ENCODE measurements at regions not wholly inside any gene's neighbourhood (a gene's known extent, or its start where the extent isn't known, plus 50 kb on each side); places are given as distances from the start of the nearest gene placed in this dataset.

- Histone ChIP-seq H3K4me1 (ENCODE audit: insufficient read depth, low read length) (no peaks in the 10 kb centered on the region), H3K4me2 (ENCODE audit: low read depth, low read length) (no peak overlapping the region), H3K27ac (ENCODE audit: extremely low read length, insufficient read depth, low read length) (no peak overlapping the region), H3K36me3 (replicated peaks in 1 of 2; ENCODE audit: control insufficient read depth in 1 of 2, insufficient read depth in 2 of 2, low read length in 2 of 2) (no peaks in the 10 kb centered on the region), H2AFZ (ENCODE audit: low read length) (no peak overlapping the region), H3K4me3 (replicated peaks in 1 of 3; ENCODE audit: insufficient read depth in 1 of 3, low read depth in 2 of 3, low read length in 3 of 3) (no peak overlapping the region), H3K27me3 (ENCODE audit: control insufficient read depth in 1 of 2, insufficient read depth in 2 of 2, low read length in 2 of 2) (no peaks in the 10 kb centered on the region), H3K79me2 (ENCODE audit: insufficient read depth, low read length) (no peaks in the 10 kb centered on the region), H4K20me1 (ENCODE audit: insufficient read depth, low read length) (no peaks in the 10 kb centered on the region), H3K9ac (ENCODE audit: insufficient read depth, low read depth, low read length) (no peak overlapping the region), H3K9me3 (ENCODE audit: low read length) (no peaks in the 10 kb centered on the region)
- no TSS peak for BruUV-seq (replicated peaks)
- no peak for DNase-seq (ENCODE audit: low spot score)
- CTCF ChIA-PET (ENCODE audit: low intra/inter-chr PET ratio, low total read pairs), result no interaction called here
- no peak for TF ChIP-seq CAMTA2 (CRISPR knock-in tag; IDR thresholded peaks at IDR 0.05; ENCODE audit: borderline replicate concordance)
- TF ChIP-seq ZNF556 (CRISPR knock-in tag; IDR thresholded peaks at IDR 0.05; ENCODE audit: borderline replicate concordance), result no peak
- TF ChIP-seq NCOA2 (CRISPR knock-in tag; IDR thresholded peaks at IDR 0.05), result no peak
- TF ChIP-seq ZNF484 (CRISPR knock-in tag; IDR thresholded peaks at IDR 0.05; ENCODE audit: borderline replicate concordance, low read depth), result no peak
- no peak for TF ChIP-seq SMAD1 (CRISPR knock-in tag; IDR thresholded peaks at IDR 0.05; ENCODE audit: borderline replicate concordance, low read depth)
- no peak for TF ChIP-seq ZNF510 (CRISPR knock-in tag; IDR thresholded peaks at IDR 0.05; ENCODE audit: low read depth)
- TF ChIP-seq GPBP1L1 (CRISPR knock-in tag; IDR thresholded peaks at IDR 0.05), result no peak
- TF ChIP-seq PAWR (CRISPR knock-in tag; IDR thresholded peaks at IDR 0.05; ENCODE audit: borderline replicate concordance), result no peak
- no peak for TF ChIP-seq SMAD3 (CRISPR knock-in tag; IDR thresholded peaks at IDR 0.05)
- TF ChIP-seq TOE1 (CRISPR knock-in tag; IDR thresholded peaks at IDR 0.05), result no peak
- TF ChIP-seq ZFYVE20 (CRISPR knock-in tag; IDR thresholded peaks at IDR 0.05; ENCODE audit: borderline replicate concordance, low read depth), result no peak
- TF ChIP-seq ZBTB2 (CRISPR knock-in tag; IDR thresholded peaks at IDR 0.05; ENCODE audit: low read depth), result no peak
- no peak for TF ChIP-seq NONO (IDR thresholded peaks at IDR 0.05)
- TF ChIP-seq NONO (CRISPR knock-in tag; conservative IDR thresholded peaks at IDR 0.05), result no peak
- no peak for ATAC-seq
- in situ Hi-C loops (cut with HindIII; ENCODE audit: extremely low pct_ligation_motif_present, low pct_unique_long_range_greater_than_20kb) (no loop called here), intact Hi-C loops (cut with micrococcal nuclease; ENCODE audit: unreplicated experiment) (no loop called here)
- POLR2A ChIA-PET, result no interaction called here
- FAIRE-seq, result no peak
- 36% methylated on average over 5 of the region's 5 CpGs for WGBS (ENCODE audit: low lambda C conversion rate)
Measured at GRCh38 chr12:105665366-105665765, 334.9 kb downstream of the C12orf75 start.
